GM18517 (cell line): ENCODE measurements at regions not wholly inside any gene's neighbourhood (a gene's known extent, or its start where the extent isn't known, plus 50 kb on each side); places are given as distances from the start of the nearest gene placed in this dataset.

Source experiments
- ATAC-seq: cut with Tn5 transposase; IDR thresholded peaks from one replicate; pipeline ENCODE4 v1.9.1; 2021; ENCODE audit warnings: mild to moderate bottlenecking, moderate library complexity; ENCODE audit not compliant: unreplicated experiment

GRCh38 chr6:47118611-47119010 is 76.5 kb upstream of the ADGRF1 start:
- ATAC-seq = no peak

- no peak for ATAC-seq
Observed at GRCh38 chr6:47117314-47117713, 75.2 kb upstream of the ADGRF1 start.

DNA sequence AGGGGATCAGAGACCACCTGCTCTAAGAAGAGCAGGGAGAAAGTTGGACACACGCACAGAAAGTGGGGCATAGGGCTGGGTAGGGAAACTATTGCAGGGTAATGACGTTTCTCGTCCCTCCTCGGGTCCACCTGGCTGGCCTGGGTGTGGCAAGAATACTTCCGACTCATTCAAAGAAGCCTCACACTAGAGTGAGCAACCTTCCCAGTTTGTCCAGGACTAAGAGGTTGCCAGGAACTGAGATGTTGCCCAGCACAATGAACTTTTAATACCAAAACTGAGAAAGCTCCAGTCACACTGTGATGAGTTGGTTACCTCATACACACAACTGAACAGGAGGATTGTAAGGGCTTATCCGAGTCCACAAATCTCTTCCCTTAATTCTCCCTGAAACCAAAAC is 74.5 kb upstream of the ADGRF1 start:
- no peak for ATAC-seq

GRCh38 chr6:47116086-47116485 is 74.0 kb upstream of the ADGRF1 start:
- no peak for ATAC-seq

DNA sequence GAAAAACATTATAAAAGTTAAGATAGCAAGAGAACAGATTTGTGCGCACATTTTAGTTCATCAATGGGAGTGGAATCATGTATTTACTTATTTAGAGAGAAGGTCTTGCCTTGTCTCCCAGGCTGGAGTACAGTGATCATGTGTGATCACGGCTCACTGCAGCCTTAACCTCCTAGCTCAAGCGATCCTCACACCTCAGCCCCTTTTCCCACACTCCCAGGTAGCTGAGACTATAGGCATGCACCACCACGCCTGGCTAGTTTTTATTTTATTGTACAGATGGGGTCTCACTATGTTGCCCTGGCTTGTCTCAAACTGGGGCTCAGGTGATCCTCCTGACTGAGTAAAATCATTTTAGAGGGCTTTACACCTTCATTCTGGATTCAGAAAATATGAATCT is 72.3 kb upstream of the ADGRF1 start:
- ATAC-seq = no peak

DNA sequence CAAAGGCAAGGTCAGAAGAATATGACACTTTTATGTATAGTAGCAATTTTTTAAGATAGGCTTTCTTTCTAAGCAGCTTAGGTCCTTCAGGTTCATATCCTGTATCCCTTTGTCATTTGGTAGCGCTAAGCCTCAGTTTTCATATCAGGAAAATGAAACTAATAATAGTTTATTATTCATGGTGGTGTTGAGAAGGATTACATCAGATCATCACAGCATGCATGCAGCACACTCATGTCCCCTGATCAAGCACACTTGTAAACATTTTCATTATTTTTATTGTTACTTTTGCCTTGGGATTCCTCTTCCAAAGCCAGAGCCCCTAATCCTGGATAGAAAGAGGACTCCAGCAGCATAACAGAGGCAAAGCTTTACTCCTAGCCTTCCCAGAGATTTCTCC is 70.2 kb upstream of the ADGRF1 start:
- ATAC-seq = no peak

DNA sequence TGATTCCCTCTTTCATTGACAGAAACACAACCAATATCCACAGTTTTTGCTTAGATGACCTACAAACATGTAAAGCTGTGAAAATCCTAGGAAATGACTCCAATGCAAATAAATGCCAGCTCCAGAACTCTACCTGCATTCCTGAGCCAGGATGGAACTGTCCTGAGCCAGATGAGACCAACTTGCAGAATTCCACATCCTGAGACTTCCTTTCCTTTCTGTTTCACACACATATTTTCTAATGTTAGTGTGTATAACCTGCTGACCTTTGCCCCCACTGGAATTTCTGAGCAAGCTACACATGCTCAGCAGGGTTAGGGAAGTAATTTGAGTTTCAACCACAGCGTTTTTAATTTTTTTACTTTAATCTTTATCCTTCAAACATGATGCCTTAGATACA is 69.6 kb upstream of the ADGRF1 start:
- ATAC-seq = no peak

DNA sequence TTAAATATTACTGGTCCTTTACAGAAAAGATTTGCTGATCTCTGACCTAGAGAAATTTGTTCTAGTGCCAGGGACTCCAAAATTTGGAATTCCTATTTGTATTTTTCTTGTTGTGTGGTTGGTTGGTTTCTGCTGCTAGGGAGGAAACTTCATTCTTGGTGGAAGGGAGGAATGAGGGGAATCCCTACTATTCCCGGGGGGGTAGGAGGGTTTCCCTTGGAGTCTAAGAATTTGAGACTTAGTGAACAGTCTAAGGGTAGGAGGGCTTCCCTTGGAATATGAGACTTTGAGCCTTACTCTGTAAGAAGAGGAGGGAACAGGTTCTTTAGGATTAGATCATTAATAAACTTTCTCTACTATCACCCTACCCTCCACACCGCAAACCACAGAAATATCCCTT is 67.1 kb upstream of the ADGRF1 start:
- ATAC-seq = no peak

GRCh38 chr6:47106721-47107197 is 64.6 kb upstream of the ADGRF1 start:
- no peak for ATAC-seq

- ATAC-seq = no peak
Observed at GRCh38 chr6:47106216-47106615, 64.1 kb upstream of the ADGRF1 start.

GRCh38 chr6:47105469-47106178 is 63.5 kb upstream of the ADGRF1 start:
- no peak for ATAC-seq

DNA sequence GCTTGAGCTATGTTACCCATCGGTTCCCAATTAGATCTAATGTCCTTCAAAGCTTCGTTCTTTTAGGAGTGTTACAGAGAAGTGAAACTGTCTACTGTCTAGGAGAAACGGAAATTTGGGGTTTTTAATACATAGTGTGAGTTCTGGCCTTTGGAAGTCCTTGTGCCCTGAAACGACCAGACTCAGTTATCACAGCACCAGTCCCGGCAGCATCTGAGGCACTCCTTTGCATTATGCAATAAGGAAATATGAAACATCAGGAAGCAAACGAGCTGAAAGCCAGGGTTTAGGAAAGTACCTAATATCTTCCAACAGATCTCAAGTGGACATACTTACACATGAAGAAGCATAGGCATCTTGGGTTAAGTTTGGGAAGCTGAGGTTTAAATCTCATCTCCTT is 61.8 kb upstream of the ADGRF1 start:
- ATAC-seq = no peak

DNA sequence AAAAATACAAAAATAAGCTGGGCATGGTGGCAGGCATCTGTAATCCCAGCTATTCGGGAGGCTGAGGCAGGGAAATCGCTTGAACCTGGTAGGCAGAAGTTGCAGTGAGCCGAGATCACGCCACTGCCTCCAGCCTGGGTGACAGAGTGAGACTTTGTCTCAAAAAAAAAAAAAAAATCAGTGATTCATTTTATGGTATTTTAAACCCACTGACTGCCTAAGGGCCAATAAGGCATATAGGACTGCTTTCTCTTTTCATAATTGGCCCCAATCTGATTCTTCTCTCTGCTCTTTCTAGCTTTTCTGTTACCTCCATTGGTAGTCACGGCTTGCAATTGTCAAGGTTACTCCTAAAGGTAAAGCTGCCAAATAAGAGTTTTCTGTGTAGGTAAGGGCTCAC is 60.2 kb upstream of the ADGRF1 start:
- ATAC-seq = no peak

DNA sequence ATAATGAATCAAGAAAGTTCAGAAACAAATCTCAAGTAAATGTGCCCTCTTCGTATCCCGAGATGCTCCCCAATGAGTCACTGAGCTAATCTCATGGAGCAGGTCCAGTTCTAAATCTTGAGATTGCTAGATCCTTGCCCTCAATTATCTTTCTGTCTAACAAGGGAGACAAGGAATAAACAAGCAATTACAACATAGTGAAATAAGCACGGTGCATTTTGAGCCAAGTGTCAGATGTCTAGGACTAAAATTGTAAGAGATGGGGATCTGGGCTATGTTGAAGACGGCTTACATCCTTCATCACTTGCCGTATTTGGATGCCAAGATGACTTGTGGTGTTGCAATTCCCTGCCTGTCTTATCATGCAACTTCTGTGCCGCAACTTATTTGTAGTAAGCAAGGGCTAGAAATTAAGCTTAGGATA is 56.5 kb upstream of the ADGRF1 start:
- ATAC-seq = no peak

- ATAC-seq = peak; percentile 96
Observed at GRCh38 chr6:47097092-47097945, 55.2 kb upstream of the ADGRF1 start.

GRCh38 chr6:47096211-47096895 is 54.2 kb upstream of the ADGRF1 start:
- no peak for ATAC-seq

DNA sequence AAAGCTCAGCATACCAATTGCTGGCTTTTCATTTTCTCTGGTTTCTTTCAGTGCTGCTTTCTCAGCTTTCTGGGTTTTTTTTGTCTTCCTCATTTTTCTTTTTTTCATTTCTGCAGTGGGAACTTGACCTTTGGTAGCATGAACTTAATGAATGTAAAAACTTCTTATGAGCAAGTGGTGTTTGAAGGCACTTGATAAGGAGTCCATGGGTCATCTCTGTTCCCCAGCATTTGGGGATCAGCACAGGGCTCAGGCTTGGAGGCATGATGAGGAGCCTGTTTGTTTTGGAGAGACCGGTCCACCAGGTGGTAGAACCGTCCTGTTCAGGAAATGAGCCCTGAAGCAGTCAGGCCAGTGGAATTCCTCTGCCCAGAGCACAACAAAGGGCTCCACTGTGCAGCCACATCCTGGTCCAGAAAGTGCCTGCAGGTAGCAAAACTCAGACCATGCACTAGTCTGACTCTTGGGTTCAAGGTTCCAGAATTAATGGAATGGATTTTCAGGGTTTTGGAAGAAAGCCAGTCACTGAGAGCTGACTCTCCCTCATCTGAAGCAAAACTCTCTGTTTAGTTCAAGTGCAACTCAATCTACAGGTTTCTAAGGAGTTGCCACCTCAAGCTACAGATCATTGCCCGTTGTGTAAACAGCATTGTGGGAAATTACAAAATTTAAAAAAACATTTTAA is 52.3 kb upstream of the ADGRF1 start:
- no peak for ATAC-seq

DNA sequence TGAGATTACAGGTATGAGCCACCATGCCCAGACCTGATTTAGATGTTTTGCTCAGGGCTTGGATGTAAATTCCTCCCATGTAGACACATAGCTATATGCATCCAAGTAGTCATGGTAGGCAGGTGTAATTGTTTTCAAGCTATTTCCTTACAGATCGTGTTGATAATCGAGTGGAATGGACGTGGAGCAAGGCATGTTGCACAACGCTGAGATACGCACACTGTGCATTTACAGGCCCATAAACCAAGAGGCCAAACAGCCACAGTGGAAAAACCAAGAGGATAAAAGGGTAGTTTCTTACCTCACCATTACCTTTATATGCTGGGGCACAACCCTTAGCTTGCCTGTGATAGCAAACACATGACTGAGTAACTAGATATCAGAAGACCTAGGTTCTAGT is 51.0 kb upstream of the ADGRF1 start:
- ATAC-seq = no peak

- no peak for ATAC-seq
Observed at GRCh38 chr6:47091886-47092668, 49.9 kb upstream of the ADGRF1 start.
